ENCODE measurements at regions not wholly inside any gene's neighbourhood (a gene's known extent, or its start where the extent isn't known, plus 50 kb on each side); places are given as distances from the start of the nearest gene placed in this dataset.

GRCh38 chr14:89707086-89707485, 247.4 kb downstream of the EFCAB11 start:
- TF ChIP-seq CTCF (IDR thresholded peaks at IDR 0.05), result no peak
- ATAC-seq (ENCODE audit: low FRiP score) (no peak), DNase-seq (ENCODE audit: low spot score) (no peak)

- TF ChIP-seq CTCF (IDR thresholded peaks at IDR 0.05), result no peak
- ATAC-seq (ENCODE audit: low FRiP score), result no peak
- DNase-seq (ENCODE audit: low spot score), result no peak
Observed at GRCh38 chr14:89702876-89703200, 251.7 kb downstream of the EFCAB11 start.

- ATAC-seq (ENCODE audit: low FRiP score), result no peak
- no peak for DNase-seq (ENCODE audit: low spot score)
- TF ChIP-seq CTCF (IDR thresholded peaks at IDR 0.05), result no peak
Observed at GRCh38 chr14:89702073-89702875, 252.3 kb downstream of the EFCAB11 start.

DNA sequence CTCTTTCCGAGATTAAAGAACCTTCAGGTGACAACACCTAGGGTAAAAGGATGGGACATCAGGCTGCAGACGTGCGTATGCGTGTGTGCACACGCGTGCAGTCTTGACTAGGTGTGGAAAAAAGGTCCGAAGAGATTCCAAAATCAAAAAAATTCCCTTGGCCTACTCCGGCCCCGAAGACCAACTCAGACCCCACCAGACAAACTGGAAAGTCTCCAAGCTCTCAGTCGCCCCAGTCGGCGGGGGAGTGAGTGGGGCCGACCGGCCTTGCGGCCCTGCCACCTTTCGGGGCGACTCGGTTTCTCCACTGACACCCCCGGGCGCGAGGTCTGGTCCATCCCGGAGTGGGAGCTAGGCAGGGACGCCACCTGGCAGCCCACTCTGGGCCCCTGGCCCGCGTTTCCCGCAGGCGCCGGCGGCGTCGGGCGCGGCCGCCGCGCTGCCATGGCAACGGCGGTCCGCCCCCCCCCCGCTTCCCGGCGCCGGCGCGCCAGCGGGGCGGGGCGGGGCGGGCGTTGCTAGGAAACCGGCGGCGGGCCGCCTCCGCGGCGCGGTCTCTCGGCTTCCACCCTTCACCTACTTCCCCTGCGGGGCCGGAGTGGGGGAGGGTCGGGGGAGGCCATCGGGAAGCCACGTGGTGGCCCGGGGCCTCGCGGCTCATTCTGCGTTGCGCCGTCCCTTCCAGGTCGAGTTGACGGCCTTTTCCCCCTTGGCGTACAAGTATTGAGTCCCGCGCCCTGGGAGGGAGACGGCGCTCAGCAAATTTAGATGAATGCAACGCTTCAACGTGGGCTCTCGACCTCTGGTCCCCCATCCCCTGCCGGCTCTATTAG, 253.1 kb downstream of the EFCAB11 start:
- TF ChIP-seq CTCF (IDR thresholded peaks at IDR 0.05), result no peak
- ATAC-seq (ENCODE audit: low FRiP score), result peak; percentile 84
- peak; percentile 64 for DNase-seq (ENCODE audit: low spot score)

DNA sequence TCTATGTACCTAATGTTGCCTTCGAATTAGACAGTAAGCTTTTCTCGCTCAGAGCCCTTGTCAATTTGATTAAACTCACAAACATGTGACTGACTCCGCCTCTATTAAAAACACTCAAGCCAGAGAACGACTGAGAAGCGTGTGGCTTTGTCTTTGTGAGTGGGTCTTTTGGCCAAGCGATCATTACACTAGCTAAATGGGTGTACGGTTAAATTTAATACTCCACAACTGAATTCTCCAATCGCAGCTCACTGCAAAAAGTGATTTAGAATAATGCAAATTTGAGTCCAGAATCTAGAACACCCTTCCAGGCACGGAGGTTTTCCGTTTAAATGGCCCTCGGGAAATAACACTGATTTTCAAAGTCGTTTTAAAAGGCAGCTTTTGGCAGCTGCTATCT, 253.7 kb downstream of the EFCAB11 start:
- no peak for DNase-seq (ENCODE audit: low spot score)
- ATAC-seq (ENCODE audit: low FRiP score), result no peak
- no peak for TF ChIP-seq CTCF (IDR thresholded peaks at IDR 0.05)

DNA sequence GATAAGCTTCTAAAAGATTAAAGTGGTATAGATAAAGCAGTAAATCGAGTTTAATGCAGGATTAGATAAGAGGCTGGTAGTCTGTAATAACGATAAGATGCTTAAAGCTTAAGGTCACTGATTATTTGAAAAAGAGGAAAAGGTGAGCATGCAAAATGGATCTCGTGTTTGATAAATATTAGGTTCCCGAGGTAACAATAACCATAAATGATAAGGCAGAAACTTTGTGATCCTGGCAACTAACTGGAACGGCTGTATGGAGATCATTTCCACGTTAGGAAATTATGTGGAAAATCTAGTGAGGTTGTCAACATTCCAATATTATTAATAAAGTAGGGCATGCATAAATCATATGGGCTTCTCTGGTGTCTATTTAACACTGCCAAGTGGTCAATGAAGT, 255.5 kb downstream of the EFCAB11 start:
- DNase-seq (ENCODE audit: low spot score) (no peak), ATAC-seq (ENCODE audit: low FRiP score) (no peak)
- TF ChIP-seq CTCF (IDR thresholded peaks at IDR 0.05), result no peak
